ENCODE measurements at regions not wholly inside any gene's neighbourhood (a gene's known extent, or its start where the extent isn't known, plus 50 kb on each side); places are given as distances from the start of the nearest gene placed in this dataset.

- Mint-ChIP-seq H3K4me1 (ENCODE audit: low read depth, unreplicated experiment) (no peaks in the 10 kb centered on the region), H3K27me3 (ENCODE audit: unreplicated experiment) (peaks cover 2% of the 10 kb centered on the region), H3K27ac (ENCODE audit: unreplicated experiment) (no peak overlapping the region), H3K4me3 (ENCODE audit: unreplicated experiment) (no peak overlapping the region), H3K9me3 (ENCODE audit: unreplicated experiment) (no peaks in the 10 kb centered on the region), H3K36me3 (ENCODE audit: unreplicated experiment) (no peaks in the 10 kb centered on the region)
- TF ChIP-seq, protein P1, sequence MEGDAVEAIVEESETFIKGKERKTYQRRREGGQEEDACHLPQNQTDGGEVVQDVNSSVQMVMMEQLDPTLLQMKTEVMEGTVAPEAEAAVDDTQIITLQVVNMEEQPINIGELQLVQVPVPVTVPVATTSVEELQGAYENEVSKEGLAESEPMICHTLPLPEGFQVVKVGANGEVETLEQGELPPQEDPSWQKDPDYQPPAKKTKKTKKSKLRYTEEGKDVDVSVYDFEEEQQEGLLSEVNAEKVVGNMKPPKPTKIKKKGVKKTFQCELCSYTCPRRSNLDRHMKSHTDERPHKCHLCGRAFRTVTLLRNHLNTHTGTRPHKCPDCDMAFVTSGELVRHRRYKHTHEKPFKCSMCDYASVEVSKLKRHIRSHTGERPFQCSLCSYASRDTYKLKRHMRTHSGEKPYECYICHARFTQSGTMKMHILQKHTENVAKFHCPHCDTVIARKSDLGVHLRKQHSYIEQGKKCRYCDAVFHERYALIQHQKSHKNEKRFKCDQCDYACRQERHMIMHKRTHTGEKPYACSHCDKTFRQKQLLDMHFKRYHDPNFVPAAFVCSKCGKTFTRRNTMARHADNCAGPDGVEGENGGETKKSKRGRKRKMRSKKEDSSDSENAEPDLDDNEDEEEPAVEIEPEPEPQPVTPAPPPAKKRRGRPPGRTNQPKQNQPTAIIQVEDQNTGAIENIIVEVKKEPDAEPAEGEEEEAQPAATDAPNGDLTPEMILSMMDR (IDR thresholded peaks at IDR 0.05; ENCODE audit: partially characterized antibody, unreplicated experiment): no peak
- DNase-seq: no peak
These were observed 289.7 kb downstream of the C6orf118 start for GRCh38 chr6:165019681-165020080.

- no peaks in the 10 kb centered on the region for H3K4me1 Mint-ChIP-seq (ENCODE audit: low read depth, unreplicated experiment)
- TF ChIP-seq, protein P1 (IDR thresholded peaks at IDR 0.05; ENCODE audit: partially characterized antibody, unreplicated experiment): no peak
- H3K4me3 Mint-ChIP-seq (ENCODE audit: unreplicated experiment): no peak overlapping the region
- no peaks in the 10 kb centered on the region for H3K9me3 Mint-ChIP-seq (ENCODE audit: unreplicated experiment)
- no peak for DNase-seq
- H3K36me3 Mint-ChIP-seq (ENCODE audit: unreplicated experiment): no peaks in the 10 kb centered on the region
- no peak overlapping the region for H3K27ac Mint-ChIP-seq (ENCODE audit: unreplicated experiment)
- no peaks in the 10 kb centered on the region for H3K27me3 Mint-ChIP-seq (ENCODE audit: unreplicated experiment)
These were observed 293.7 kb downstream of the C6orf118 start for GRCh38 chr6:165015676-165016075.

- Mint-ChIP-seq H3K4me3 (ENCODE audit: unreplicated experiment) (no peak overlapping the region), H3K9me3 (ENCODE audit: unreplicated experiment) (no peaks in the 10 kb centered on the region), H3K4me1 (ENCODE audit: low read depth, unreplicated experiment) (no peaks in the 10 kb centered on the region), H3K36me3 (ENCODE audit: unreplicated experiment) (no peaks in the 10 kb centered on the region), H3K27ac (ENCODE audit: unreplicated experiment) (no peak overlapping the region), H3K27me3 (ENCODE audit: unreplicated experiment) (no peaks in the 10 kb centered on the region)
- no peak for DNase-seq
- TF ChIP-seq, protein P1 (IDR thresholded peaks at IDR 0.05; ENCODE audit: partially characterized antibody, unreplicated experiment): no peak
These were observed 295.7 kb downstream of the C6orf118 start for GRCh38 chr6:165013701-165014100.

- H3K9me3 Mint-ChIP-seq (ENCODE audit: unreplicated experiment): no peaks in the 10 kb centered on the region
- no peaks in the 10 kb centered on the region for H3K36me3 Mint-ChIP-seq (ENCODE audit: unreplicated experiment)
- no peaks in the 10 kb centered on the region for H3K27me3 Mint-ChIP-seq (ENCODE audit: unreplicated experiment)
- no peaks in the 10 kb centered on the region for H3K4me1 Mint-ChIP-seq (ENCODE audit: low read depth, unreplicated experiment)
- no peak overlapping the region for H3K27ac Mint-ChIP-seq (ENCODE audit: unreplicated experiment)
- TF ChIP-seq, protein P1 (IDR thresholded peaks at IDR 0.05; ENCODE audit: partially characterized antibody, unreplicated experiment): no peak
- H3K4me3 Mint-ChIP-seq (ENCODE audit: unreplicated experiment): no peak overlapping the region
- no peak for DNase-seq
These were observed 297.2 kb downstream of the C6orf118 start for GRCh38 chr6:165012183-165012582.

DNA sequence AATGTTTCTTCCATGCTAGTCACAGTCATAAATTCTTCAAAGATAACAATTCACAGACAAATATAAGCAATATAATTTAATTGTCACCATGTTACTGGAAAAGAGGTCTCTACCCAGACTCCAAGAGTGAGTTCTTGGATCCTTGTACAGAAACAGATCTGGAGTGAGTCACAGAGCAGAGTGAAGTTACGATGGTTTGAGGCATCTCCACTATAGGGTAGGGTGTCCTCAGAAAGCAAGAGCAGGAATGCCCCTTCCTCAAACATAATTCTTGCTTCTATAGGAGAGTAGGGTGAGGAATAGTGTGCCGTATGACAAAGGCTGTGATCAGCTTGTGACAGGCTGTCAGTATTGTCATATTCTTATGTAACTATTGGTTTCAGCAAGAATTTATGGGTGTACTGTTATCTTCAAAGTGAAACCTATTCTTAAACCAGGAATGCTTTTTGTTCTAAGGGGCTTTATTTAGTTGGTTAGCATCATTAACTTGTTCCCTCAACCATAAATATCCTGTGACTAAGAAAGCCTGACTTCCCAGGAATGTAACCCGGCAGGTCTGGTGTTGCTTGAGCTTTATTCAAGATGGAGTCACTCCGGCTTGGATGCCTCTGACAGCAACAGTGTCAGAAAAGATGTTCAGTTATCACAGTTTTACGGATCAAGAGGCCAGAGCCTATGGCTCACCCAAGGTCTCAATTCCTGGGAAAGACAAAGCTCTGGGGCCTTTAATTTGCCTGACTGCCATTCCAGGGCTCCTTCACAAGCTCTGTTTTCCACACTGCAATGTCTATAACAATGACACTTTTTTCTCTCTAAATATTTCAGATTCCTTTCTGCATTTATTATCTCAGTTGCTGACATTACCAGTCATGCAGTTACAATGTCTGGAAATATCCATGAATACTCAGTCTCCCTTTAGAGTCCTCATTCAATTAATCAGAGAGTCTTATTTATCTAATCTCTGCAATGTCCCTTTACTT lies 298.6 kb downstream of the C6orf118 start:
- no peaks in the 10 kb centered on the region for H3K36me3 Mint-ChIP-seq (ENCODE audit: unreplicated experiment)
- H3K27ac Mint-ChIP-seq (ENCODE audit: unreplicated experiment): no peak overlapping the region
- H3K4me3 Mint-ChIP-seq (ENCODE audit: unreplicated experiment): no peak overlapping the region
- H3K9me3 Mint-ChIP-seq (ENCODE audit: unreplicated experiment): no peaks in the 10 kb centered on the region
- H3K4me1 Mint-ChIP-seq (ENCODE audit: low read depth, unreplicated experiment): no peaks in the 10 kb centered on the region
- no peak for DNase-seq
- H3K27me3 Mint-ChIP-seq (ENCODE audit: unreplicated experiment): no peaks in the 10 kb centered on the region
- TF ChIP-seq, protein P1 (IDR thresholded peaks at IDR 0.05; ENCODE audit: partially characterized antibody, unreplicated experiment): no peak
